ENCODE measurements at regions not wholly inside any gene's neighbourhood (a gene's known extent, or its start where the extent isn't known, plus 50 kb on each side); places are given as distances from the start of the nearest gene placed in this dataset.
"Not testable (repeated sequence)": the region's sequence is repeated elsewhere in the genome, so short reads cannot be mapped to it uniquely, and the experiment has no call there.

DNA sequence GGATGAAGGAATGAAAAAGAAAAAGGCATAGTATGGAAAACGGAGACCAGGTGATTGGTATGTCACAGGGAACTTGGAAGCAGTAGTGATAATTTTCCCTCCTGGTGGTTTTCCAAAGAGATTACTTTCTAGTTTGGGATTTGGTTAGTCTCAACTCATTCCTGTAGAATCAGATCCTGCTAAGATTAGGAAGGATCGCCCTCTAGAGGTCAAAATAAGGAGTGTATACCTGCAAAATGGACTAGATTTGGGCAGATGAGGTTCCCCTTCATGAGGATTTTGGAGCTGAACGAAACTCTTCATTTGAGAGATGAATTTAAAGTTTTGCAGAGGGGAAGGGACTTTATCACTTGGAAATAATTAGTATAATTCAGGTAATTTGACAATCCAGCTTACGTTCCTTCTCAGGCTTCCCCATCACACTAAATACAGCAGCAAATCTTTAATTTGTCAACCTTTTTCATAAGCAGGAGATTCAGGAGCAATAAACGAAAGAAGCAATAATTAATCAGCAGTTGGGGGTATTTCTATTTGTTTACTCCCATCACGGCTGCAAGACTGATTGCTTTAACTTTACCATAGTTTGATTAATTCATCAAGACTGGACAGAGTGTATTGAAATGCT is 65.2 kb downstream of the CCDC195 start:
- FAIRE-seq = peak; percentile 10

DNA sequence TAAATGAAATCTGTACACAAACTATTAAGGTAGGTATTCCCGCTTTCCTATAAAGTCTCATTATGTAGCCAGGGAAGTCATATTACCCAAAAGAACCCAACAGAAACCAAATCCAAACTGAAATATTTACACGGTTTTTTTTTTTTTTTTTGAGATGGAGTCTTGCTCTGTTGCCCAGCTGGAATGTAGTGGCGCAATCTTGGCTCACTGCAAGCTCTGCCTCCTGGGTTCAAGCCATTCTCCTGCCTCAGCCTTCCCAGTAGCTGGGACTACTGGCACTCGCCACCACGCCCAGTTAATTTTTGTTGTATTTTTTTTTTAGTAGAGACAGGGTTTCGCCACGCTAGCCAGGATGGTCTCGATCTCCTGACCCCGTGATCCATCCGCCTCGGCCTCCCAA is 62.5 kb upstream of the CUL3 start:
- FAIRE-seq = not testable (repeated sequence)

DNA sequence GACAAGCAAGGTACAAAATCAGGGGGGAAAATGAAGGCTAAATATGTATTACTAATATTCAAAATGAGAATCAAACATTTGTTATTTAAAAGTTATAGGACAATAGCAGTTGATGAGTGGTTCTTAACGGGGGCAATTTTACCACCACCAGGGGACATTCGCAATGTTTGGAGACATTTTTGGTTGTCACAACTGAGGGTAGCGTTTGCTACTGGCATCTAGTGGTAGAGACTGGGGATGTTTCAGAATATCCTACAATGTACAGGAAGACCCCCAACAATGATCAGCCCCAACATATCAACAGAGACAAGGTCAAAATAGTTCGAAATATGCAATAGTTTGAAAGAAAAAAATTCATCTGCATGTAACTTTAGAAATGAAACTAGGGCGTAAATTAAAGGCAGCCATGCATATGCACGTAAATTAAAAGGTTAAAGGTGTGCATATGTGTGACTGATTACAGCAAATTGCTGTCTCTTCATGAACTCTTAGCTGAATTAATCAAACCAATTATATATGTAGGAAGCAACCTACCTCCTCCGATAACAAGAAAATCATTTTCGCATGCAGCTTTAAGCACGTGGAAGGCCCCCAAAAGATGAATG is 61.2 kb upstream of the CUL3 start:
- no peak for FAIRE-seq

DNA sequence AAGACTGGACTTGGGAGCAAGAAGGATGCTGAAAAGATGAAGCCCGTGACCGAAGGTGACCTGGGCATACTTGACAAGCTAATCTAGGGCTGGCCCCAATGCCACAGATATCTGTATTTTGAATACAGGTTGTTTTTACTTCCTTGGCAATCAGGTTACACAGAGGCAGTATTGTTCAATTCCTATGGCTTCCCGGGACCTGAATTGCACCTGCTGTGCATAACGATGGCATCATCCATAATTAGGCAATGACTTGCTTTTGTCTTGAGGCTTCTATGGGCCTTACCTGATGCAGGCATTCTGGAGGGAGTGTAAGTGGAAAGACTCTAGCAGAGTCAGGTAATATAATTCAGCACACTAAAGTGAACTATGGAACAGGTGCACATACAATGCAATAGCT is 60.6 kb upstream of the CUL3 start:
- FAIRE-seq = no peak

DNA sequence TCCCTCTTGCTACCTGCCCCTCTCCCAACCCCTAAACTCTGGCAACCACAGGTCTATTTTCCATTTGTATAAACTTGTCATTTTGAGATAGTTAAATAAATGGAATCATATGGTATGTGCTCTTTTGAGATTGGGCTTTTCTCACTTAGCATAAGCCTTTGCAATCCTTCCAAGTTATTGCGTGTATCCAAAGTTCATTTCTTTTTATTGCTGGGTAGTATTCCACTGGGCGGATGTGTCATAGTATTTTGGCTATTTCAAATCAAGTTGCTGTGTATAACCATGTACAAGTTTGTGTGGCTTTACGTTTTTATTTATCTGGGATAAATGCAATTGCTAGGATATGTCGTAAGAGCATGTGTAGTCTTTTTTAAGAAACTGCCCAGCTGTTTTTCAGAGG is 55.5 kb upstream of the CUL3 start:
- FAIRE-seq = no peak

DNA sequence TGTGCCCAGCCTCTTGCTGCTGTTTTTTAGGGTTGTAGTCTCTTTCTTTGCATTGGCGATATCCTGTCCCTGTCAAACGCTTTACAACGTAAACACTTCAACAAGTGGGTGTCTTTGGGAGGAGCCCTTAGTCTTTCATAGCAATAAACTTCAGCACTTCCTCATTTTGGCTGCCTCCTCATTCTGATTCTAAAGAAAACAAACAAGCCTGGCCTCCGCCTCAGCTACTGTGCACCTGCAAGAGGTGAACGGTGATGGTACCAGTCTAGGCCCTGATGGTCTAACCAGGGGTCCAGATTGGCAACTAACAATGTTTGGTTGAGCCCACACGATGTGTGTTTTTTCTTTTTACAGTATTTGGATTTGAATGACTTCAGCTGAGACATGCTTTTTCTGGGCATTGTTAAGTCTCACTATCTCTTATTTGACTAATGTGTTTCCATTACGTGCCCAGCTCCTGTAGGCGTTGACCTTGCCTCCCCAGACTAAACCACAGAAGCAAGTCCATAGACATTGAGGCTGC is 53.2 kb upstream of the CUL3 start:
- peak; percentile 45 for FAIRE-seq
